Astrocyte (in vitro differentiated cells and primary cell): ENCODE measurements at regions not wholly inside any gene's neighbourhood (a gene's known extent, or its start where the extent isn't known, plus 50 kb on each side); places are given as distances from the start of the nearest gene placed in this dataset.

Experiments
- EZH2 ChIP-seq: IDR thresholded peaks from 2 replicates; pipeline ENCODE4 v1.6.1; 2012; ENCODE audit warnings: mild to moderate bottlenecking, low read length, inconsistent platforms; ENCODE audit not compliant: insufficient read depth
- TF ChIP-seq, protein P1 (sequence below): IDR thresholded peaks from 2 replicates; pipeline ENCODE4 v1.5.1; 2011; ENCODE audit warnings: low read depth, mild to moderate bottlenecking, inconsistent platforms, low read length, moderate library complexity; ENCODE audit not compliant: insufficient read depth

DNA sequence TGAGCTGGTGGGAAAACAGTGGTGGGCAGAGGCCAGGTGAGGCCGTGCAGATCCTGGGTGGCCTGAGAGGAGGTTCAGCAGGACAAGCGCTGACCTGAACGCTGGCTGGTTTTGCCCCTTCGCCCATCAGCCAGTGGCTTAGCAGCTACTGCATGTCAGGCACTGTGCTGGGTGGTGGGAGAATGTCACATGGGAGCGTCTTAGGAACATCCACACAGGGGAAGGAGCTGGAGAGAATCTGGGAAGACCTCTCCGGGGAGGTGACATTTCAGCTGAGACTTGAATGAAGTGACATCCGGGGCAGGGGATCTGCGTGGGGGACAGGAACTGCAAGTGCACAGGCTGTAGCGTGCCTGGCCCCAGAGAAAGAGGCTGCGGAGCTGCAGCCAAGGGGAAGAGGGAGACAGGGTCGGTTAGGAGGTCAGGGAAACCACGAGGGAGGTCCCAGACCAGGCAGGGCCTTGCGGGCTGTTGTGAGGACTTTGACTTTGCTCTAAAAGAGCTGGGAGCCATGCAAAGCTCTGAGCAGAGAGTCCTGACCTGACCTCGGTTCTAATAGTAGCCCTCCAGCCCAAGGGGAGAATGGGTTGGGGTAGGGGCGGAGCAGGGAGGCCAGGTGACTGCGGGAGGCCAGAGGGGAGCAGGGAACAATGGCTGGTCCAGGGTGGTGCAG lies 156.8 kb upstream of the PTPN1 start:
- TF ChIP-seq, protein P1, sequence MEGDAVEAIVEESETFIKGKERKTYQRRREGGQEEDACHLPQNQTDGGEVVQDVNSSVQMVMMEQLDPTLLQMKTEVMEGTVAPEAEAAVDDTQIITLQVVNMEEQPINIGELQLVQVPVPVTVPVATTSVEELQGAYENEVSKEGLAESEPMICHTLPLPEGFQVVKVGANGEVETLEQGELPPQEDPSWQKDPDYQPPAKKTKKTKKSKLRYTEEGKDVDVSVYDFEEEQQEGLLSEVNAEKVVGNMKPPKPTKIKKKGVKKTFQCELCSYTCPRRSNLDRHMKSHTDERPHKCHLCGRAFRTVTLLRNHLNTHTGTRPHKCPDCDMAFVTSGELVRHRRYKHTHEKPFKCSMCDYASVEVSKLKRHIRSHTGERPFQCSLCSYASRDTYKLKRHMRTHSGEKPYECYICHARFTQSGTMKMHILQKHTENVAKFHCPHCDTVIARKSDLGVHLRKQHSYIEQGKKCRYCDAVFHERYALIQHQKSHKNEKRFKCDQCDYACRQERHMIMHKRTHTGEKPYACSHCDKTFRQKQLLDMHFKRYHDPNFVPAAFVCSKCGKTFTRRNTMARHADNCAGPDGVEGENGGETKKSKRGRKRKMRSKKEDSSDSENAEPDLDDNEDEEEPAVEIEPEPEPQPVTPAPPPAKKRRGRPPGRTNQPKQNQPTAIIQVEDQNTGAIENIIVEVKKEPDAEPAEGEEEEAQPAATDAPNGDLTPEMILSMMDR = no peak
- no peak for TF ChIP-seq EZH2
